Osteoblast (primary cell): ENCODE measurements at regions not wholly inside any gene's neighbourhood (a gene's known extent, or its start where the extent isn't known, plus 50 kb on each side); places are given as distances from the start of the nearest gene placed in this dataset.

Source experiments
- DNase-seq: peaks from one replicate; pipeline ENCODE4 v3.0.0; 2011; ENCODE audit warnings: low spot score, mixed read lengths; ENCODE audit not compliant: insufficient read length; ENCODE audit errors: missing footprints
- H2AFZ ChIP-seq: 2 replicates; pipeline ENCODE4 v1.6.0; 2011; ENCODE audit warnings: mild to moderate bottlenecking, low read length
- H3K27ac ChIP-seq: 2 replicates; pipeline ENCODE4 v1.5.1; 2011; ENCODE audit warnings: mild to moderate bottlenecking, low read depth, low read length, moderate library complexity
- H3K27me3 ChIP-seq: 2 replicates; pipeline ENCODE4 v1.6.0; 2012; ENCODE audit warnings: mild to moderate bottlenecking, control low read depth, inconsistent platforms, low read length, moderate library complexity; ENCODE audit not compliant: insufficient read depth
- H3K36me3 ChIP-seq: 2 replicates; pipeline ENCODE4 v1.5.1; 2011; ENCODE audit warnings: mild to moderate bottlenecking, low read length, control low read depth, moderate library complexity; ENCODE audit not compliant: insufficient read depth
- H3K4me1 ChIP-seq: 2 replicates; pipeline ENCODE4 v1.5.1; 2011; ENCODE audit warnings: mild to moderate bottlenecking, low read length, control low read depth, moderate library complexity; ENCODE audit not compliant: insufficient read depth
- H3K4me2 ChIP-seq: 2 replicates; pipeline ENCODE4 v1.6.0; 2011; ENCODE audit warnings: mild to moderate bottlenecking, low read length; ENCODE audit not compliant: insufficient read depth
- H3K4me3 ChIP-seq: fragments of 200-600 bp; sonication (generic); 3 replicates; pipeline ENCODE4 v1.5.1; 2012; ENCODE audit warnings: mild to moderate bottlenecking, low read length, inconsistent platforms; ENCODE audit not compliant: insufficient read depth
- H3K79me2 ChIP-seq: 2 replicates; pipeline ENCODE4 v1.6.0; 2012; ENCODE audit warnings: mild to moderate bottlenecking, low read length, control low read depth, inconsistent platforms; ENCODE audit not compliant: insufficient read depth
- H3K9me3 ChIP-seq: 2 replicates; pipeline ENCODE4 v1.5.1; 2011; ENCODE audit warnings: low read depth, low read length, control low read depth
- H4K20me1 ChIP-seq: 2 replicates; pipeline ENCODE4 v1.6.0; 2012; ENCODE audit warnings: mild to moderate bottlenecking, low read length, control low read depth; ENCODE audit not compliant: insufficient read depth
- TF ChIP-seq, protein P1 (sequence below): IDR thresholded peaks from 2 replicates; pipeline ENCODE4 v1.5.1; 2011; ENCODE audit warnings: mild to moderate bottlenecking, low read depth, low read length, moderate library complexity; ENCODE audit errors: extremely low read depth

DNA sequence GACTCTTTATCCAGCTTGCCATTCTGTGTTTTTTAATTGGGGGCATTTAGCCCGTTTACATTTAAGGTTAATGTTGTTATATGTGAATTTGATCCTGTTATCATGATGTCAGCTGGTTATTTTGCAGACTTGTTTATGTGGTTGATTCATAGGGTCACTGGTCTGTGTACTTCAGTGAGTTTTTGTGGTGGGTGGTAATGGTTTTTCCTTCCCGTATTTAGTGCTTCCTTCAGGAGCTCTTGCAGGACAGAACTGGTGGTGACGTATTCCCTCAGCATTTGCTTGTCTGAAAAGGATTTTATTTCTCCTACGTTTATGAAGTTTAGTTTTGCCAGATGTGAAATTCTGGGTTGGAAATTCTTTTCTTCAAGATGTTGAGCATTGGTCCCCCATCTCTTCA, 381.1 kb downstream of the MAN2A1 start:
- Histone ChIP-seq H3K9me3 (no peaks in the 10 kb centered on the region), H2AFZ (no peak overlapping the region), H3K27me3 (no peaks in the 10 kb centered on the region), H3K4me3 (no peak overlapping the region), H4K20me1 (no peaks in the 10 kb centered on the region), H3K4me2 (no peak overlapping the region), H3K4me1 (no peaks in the 10 kb centered on the region), H3K79me2 (no peaks in the 10 kb centered on the region), H3K27ac (no peak overlapping the region), H3K36me3 (no peaks in the 10 kb centered on the region)
- TF ChIP-seq, protein P1, sequence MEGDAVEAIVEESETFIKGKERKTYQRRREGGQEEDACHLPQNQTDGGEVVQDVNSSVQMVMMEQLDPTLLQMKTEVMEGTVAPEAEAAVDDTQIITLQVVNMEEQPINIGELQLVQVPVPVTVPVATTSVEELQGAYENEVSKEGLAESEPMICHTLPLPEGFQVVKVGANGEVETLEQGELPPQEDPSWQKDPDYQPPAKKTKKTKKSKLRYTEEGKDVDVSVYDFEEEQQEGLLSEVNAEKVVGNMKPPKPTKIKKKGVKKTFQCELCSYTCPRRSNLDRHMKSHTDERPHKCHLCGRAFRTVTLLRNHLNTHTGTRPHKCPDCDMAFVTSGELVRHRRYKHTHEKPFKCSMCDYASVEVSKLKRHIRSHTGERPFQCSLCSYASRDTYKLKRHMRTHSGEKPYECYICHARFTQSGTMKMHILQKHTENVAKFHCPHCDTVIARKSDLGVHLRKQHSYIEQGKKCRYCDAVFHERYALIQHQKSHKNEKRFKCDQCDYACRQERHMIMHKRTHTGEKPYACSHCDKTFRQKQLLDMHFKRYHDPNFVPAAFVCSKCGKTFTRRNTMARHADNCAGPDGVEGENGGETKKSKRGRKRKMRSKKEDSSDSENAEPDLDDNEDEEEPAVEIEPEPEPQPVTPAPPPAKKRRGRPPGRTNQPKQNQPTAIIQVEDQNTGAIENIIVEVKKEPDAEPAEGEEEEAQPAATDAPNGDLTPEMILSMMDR: no peak
- no peak for DNase-seq

- TF ChIP-seq, protein P1: no peak
- no peak overlapping the region for H3K4me2 ChIP-seq
- no peaks in the 10 kb centered on the region for H3K27me3 ChIP-seq
- H4K20me1 ChIP-seq: no peaks in the 10 kb centered on the region
- no peak for DNase-seq
- no peak overlapping the region for H2AFZ ChIP-seq
- H3K9me3 ChIP-seq: no peaks in the 10 kb centered on the region
- no peaks in the 10 kb centered on the region for H3K4me1 ChIP-seq
- no peaks in the 10 kb centered on the region for H3K36me3 ChIP-seq
- no peaks in the 10 kb centered on the region for H3K79me2 ChIP-seq
- H3K27ac ChIP-seq: no peak overlapping the region
- no peak overlapping the region for H3K4me3 ChIP-seq
Observed at GRCh38 chr5:110072651-110073050, 382.9 kb downstream of the MAN2A1 start.

- no peaks in the 10 kb centered on the region for H4K20me1 ChIP-seq
- H3K36me3 ChIP-seq: no peaks in the 10 kb centered on the region
- no peaks in the 10 kb centered on the region for H3K9me3 ChIP-seq
- no peak overlapping the region for H3K4me2 ChIP-seq
- no peaks in the 10 kb centered on the region for H3K27me3 ChIP-seq
- H2AFZ ChIP-seq: no peak overlapping the region
- H3K4me1 ChIP-seq: no peaks in the 10 kb centered on the region
- no peaks in the 10 kb centered on the region for H3K79me2 ChIP-seq
- H3K27ac ChIP-seq: no peak overlapping the region
- no peak for DNase-seq
- TF ChIP-seq, protein P1: no peak
- H3K4me3 ChIP-seq: no peak overlapping the region
Observed at GRCh38 chr5:110073534-110073933, 383.8 kb downstream of the MAN2A1 start.

DNA sequence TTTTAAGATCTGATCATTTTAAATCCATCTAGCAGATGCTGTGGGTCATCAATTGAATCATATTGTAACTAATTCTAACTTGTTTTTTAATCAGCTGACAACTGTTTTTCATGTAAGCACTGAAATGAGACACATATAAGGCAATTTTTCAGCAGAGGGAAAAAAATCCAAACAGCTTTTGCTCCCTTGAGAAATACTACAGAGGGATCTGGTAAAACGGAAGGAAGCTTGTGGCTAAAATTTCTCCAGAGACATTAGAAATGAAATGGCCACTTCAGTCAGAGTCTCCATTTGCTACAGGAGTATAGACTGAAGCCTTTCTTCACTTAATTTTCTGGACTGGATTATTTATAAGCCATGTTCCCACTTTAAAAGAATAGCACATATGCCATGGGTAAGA, 385.9 kb downstream of the MAN2A1 start:
- DNase-seq: peak; percentile 5
- H3K36me3 ChIP-seq: no peaks in the 10 kb centered on the region
- no peak overlapping the region for H3K4me2 ChIP-seq
- TF ChIP-seq, protein P1: no peak
- no peaks in the 10 kb centered on the region for H4K20me1 ChIP-seq
- no peaks in the 10 kb centered on the region for H3K4me1 ChIP-seq
- H3K4me3 ChIP-seq: no peak overlapping the region
- H3K27ac ChIP-seq: no peak overlapping the region
- no peaks in the 10 kb centered on the region for H3K27me3 ChIP-seq
- H3K9me3 ChIP-seq: no peaks in the 10 kb centered on the region
- H3K79me2 ChIP-seq: no peaks in the 10 kb centered on the region
- no peak overlapping the region for H2AFZ ChIP-seq
